ENCODE measurements at regions not wholly inside any gene's neighbourhood (a gene's known extent, or its start where the extent isn't known, plus 50 kb on each side); places are given as distances from the start of the nearest gene placed in this dataset.

DNA sequence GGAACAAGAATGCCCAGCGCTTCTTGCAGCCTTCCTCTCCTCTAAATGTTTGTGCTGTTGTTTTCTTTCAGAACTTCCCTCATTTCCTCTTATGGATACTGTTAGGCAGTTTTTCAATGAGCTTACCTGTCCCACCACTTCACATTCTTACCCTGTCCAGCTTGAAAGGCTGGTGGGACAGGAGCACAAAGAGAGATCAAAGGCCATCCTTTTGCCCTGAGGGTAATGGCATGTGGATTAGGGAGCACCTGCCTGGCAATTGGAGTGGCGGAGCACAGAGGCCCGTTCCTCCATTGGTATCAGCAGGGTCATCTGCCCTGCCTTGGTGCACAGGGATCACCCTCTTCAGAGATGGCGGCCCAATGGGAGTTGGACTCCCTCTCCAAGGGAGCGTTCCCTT, 170.1 kb upstream of the UBE3A start:
- Histone ChIP-seq H3K27me3 (ENCODE audit: control insufficient read depth in 5 of 5, insufficient read depth in 4 of 5, low read length in 5 of 5) (no peaks in the 10 kb centered on the region), H3K27ac (ENCODE audit: low read depth, low read length) (no peak overlapping the region), H3K4me3 (ENCODE audit: low read depth in 1 of 5, low read length in 5 of 5) (no peak overlapping the region), H3K4me1 (ENCODE audit: control insufficient read depth in 5 of 5, insufficient read depth in 5 of 5, low read length in 5 of 5) (peaks cover 0 to 5% (median 0%) of the 10 kb centered on the region in 5 donors), H3K9ac (ENCODE audit: low read length in 5 of 5) (no peak overlapping the region), H3K9me3 (ENCODE audit: control insufficient read depth in 5 of 5, low read length in 5 of 5) (peaks cover 0 to 3% (median 0%) of the 10 kb centered on the region in 5 donors), H3K36me3 (ENCODE audit: control insufficient read depth in 5 of 5, insufficient read depth in 5 of 5, low read length in 5 of 5) (no peaks in the 10 kb centered on the region)

DNA sequence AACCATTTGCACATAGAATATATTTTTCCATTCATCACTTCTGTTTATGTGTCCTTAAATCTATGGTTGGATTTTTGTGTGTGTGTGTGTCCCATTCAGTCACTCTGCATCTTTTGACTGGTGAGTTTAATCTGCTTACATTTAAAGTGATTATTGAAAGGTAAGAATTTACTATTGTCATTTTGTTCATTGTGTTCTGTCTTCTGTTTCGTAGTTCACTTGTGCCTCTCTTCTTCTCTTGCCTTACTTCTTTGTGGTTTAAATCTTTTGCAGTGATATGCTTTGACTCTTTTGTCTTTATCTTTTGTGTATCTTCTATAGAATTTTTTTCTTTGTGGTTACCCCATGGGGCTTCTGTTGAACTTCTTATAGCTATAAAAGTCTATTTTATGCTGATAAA, 166.3 kb upstream of the UBE3A start:
- Histone ChIP-seq H3K9ac (ENCODE audit: low read length in 5 of 5) (no peak overlapping the region), H3K4me3 (ENCODE audit: low read depth in 1 of 5, low read length in 5 of 5) (no peak overlapping the region), H3K9me3 (ENCODE audit: control insufficient read depth in 5 of 5, low read length in 5 of 5) (peaks cover 0 to 3% (median 0%) of the 10 kb centered on the region in 5 donors), H3K36me3 (ENCODE audit: control insufficient read depth in 5 of 5, insufficient read depth in 5 of 5, low read length in 5 of 5) (no peaks in the 10 kb centered on the region), H3K27me3 (ENCODE audit: control insufficient read depth in 5 of 5, insufficient read depth in 4 of 5, low read length in 5 of 5) (no peaks in the 10 kb centered on the region), H3K27ac (ENCODE audit: low read depth, low read length) (no peak overlapping the region), H3K4me1 (ENCODE audit: control insufficient read depth in 5 of 5, insufficient read depth in 5 of 5, low read length in 5 of 5) (no peaks in the 10 kb centered on the region)

DNA sequence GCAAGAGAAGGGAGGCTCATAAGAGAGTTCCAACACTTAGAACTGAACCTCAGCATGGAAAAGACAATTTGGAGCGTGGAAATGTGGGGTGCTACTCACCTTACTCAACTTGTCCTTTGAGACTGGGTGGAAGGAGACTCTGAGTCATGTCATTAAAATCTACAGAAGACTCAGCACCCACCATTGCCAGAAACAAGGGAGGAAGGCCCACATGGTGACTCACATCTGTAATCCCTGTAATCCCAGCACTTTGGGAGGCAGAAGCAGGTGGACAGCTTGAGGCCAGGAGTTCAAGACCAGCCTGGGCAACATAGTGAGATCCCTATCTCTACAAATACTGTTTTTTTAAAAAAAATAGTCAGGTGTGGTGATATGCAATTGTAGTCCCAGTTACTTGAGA, 161.9 kb upstream of the UBE3A start:
- H3K4me3 ChIP-seq (ENCODE audit: low read depth in 1 of 5, low read length in 5 of 5): no peak overlapping the region
- no peak overlapping the region for H3K9ac ChIP-seq (ENCODE audit: low read length in 5 of 5)
- no peaks in the 10 kb centered on the region for H3K27me3 ChIP-seq (ENCODE audit: control insufficient read depth in 5 of 5, insufficient read depth in 4 of 5, low read length in 5 of 5)
- H3K27ac ChIP-seq (ENCODE audit: low read depth, low read length): no peak overlapping the region
- peaks cover 0 to 12% (median 0%) of the 10 kb centered on the region in 5 donors for H3K9me3 ChIP-seq (ENCODE audit: control insufficient read depth in 5 of 5, low read length in 5 of 5)
- H3K4me1 ChIP-seq (ENCODE audit: control insufficient read depth in 5 of 5, insufficient read depth in 5 of 5, low read length in 5 of 5): peaks cover 0 to 6% (median 0%) of the 10 kb centered on the region in 5 donors
- H3K36me3 ChIP-seq (ENCODE audit: control insufficient read depth in 5 of 5, insufficient read depth in 5 of 5, low read length in 5 of 5): no peaks in the 10 kb centered on the region

DNA sequence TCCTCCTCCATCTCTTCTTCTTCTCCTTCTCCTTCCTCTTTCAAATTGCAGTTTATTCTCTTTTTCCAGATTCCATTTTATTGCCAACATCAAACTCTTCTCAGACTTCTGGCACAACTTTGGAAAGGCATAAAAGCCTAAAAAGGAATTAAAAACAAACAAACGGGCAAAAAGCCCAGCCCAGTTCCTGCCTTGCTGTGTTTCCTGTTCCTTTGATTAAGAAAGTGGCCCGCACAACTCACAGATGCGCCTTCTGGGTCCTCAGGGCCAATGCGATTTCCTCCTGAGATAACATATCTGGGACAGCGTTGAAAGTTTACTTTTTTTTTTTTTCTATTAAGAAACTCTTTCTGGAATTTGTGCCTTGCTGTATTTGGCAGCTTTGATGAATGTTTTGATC, 158.7 kb upstream of the UBE3A start:
- H3K4me3 ChIP-seq (ENCODE audit: low read depth in 1 of 5, low read length in 5 of 5): peak overlapping the region in 1 of 5 donors; percentile 19
- no peaks in the 10 kb centered on the region for H3K36me3 ChIP-seq (ENCODE audit: control insufficient read depth in 5 of 5, insufficient read depth in 5 of 5, low read length in 5 of 5)
- no peaks in the 10 kb centered on the region for H3K27me3 ChIP-seq (ENCODE audit: control insufficient read depth in 5 of 5, insufficient read depth in 4 of 5, low read length in 5 of 5)
- H3K4me1 ChIP-seq (ENCODE audit: control insufficient read depth in 5 of 5, insufficient read depth in 5 of 5, low read length in 5 of 5): peaks cover 0 to 6% (median 0%) of the 10 kb centered on the region in 5 donors
- H3K9me3 ChIP-seq (ENCODE audit: control insufficient read depth in 5 of 5, low read length in 5 of 5): peaks cover 0 to 19% (median 2%) of the 10 kb centered on the region in 5 donors
- H3K9ac ChIP-seq (ENCODE audit: low read length in 5 of 5): no peak overlapping the region
- no peak overlapping the region for H3K27ac ChIP-seq (ENCODE audit: low read depth, low read length)

DNA sequence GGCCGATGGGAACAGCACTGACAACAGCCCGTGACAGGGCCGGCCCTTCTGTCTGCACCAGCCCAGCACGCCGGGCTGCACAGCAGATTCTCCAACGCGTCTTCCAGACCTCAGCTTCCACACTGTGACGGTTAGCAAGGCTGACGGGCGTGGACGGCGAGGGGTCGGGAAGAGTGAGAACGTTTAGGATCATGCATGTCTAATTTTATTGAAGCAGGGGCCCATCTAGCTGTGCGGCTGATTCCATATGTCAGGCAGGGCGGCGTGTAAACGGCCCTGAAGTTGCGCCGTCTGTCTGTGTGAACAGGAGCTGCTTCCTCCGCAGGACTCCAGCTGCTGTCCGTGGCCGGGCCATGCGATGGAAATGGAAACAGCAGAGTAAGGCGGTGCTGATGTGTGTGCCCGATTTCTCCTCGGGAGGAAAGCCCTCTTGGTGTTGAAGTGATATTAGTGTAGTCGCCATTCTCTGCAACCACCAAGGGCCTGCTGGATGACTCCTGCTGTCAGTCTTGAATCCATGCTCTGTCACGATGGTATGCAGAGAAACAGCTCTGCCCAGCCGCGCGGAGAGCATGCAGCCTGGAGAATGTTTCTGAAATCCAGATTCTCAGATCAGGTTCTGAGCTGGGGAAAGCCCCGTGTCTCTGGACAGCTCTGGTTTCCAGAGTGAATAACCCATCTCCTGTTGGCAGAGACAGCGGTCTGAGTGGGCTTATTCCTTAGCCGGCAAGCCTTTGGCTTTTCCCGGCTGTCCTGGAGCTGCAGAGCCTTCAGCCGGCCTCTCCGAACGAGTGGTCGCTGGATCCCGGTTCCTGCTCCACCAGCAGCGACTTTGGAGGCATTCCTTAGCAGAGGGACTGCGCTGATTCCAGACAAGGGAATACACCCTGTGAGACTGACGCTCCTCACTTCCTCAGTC, 158.1 kb upstream of the UBE3A start:
- peak overlapping the region in 3 of 5 donors; percentile 3 to 19 (median 6) for H3K4me3 ChIP-seq (ENCODE audit: low read depth in 1 of 5, low read length in 5 of 5)

DNA sequence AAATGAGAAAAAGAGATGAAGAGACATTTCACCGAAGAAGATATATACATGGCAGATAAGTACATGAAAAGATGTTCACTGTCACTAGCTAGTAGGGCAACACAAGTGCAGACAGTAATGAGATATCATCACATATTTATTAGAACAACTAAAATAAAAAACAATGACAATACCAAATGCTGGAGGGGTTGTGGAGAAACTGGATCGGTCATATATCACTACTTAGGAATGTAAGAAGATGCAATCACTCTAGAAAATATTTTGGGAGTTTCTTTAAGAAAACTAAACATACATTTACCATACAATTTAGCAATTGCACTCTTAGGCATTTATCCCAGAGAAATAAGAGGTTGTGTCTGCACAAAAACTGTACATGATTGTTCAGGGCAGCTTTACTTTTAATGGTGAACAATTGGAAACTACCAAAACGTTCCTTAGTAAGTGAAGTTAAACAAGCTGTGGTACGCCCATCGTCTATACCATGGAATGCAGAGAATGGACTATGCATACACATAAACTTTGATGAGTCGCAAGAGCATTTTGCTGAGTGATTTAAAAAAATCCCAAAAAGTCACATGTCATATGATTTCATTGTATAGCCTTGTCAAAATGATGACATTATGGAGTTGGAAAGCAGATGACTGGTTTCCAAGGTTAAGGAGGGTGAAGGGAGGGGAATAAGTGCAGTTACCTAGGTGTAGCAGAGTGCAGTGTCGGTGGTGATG, 149.0 kb upstream of the UBE3A start:
- Histone ChIP-seq H3K27me3 (ENCODE audit: control insufficient read depth in 5 of 5, insufficient read depth in 4 of 5, low read length in 5 of 5) (no peaks in the 10 kb centered on the region), H3K36me3 (ENCODE audit: control insufficient read depth in 5 of 5, insufficient read depth in 5 of 5, low read length in 5 of 5) (no peaks in the 10 kb centered on the region), H3K9me3 (ENCODE audit: control insufficient read depth in 5 of 5, low read length in 5 of 5) (peaks cover 0 to 27% (median 6%) of the 10 kb centered on the region in 5 donors)

More for the DNA sequence above, 158.1 kb upstream of the UBE3A start:
- H3K9ac ChIP-seq (ENCODE audit: low read length in 5 of 5): no peak overlapping the region
- no peaks in the 10 kb centered on the region for H3K27me3 ChIP-seq (ENCODE audit: control insufficient read depth in 5 of 5, insufficient read depth in 4 of 5, low read length in 5 of 5)
- peaks cover 0 to 20% (median 2%) of the 10 kb centered on the region in 5 donors for H3K9me3 ChIP-seq (ENCODE audit: control insufficient read depth in 5 of 5, low read length in 5 of 5)
- H3K4me1 ChIP-seq (ENCODE audit: control insufficient read depth in 5 of 5, insufficient read depth in 5 of 5, low read length in 5 of 5): peaks cover 0 to 6% (median 0%) of the 10 kb centered on the region in 5 donors
- H3K36me3 ChIP-seq (ENCODE audit: control insufficient read depth in 5 of 5, insufficient read depth in 5 of 5, low read length in 5 of 5): no peaks in the 10 kb centered on the region
- H3K27ac ChIP-seq (ENCODE audit: low read depth, low read length): no peak overlapping the region

DNA sequence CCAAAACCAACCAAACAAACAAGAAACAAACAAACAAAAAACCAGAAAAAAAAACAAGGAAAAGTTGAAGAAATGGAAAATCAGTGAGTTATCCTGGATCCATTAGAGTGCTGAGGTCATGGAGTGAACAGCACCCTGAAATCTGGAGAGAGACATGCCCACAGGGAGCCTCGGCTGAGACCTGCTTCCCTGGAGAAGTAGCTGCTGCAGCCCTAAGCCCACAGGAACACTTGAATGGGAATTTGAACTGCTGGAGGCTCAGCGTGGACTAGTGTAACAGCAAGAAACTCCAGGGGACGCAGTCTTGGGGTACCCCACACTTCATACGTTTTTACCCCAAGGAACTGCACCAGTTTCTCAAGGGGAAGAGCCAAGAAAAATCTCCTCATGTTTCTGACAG, 144.1 kb upstream of the UBE3A start:
- Histone ChIP-seq H3K4me3 (ENCODE audit: low read depth in 1 of 5, low read length in 5 of 5) (no peak overlapping the region), H3K9me3 (ENCODE audit: control insufficient read depth in 5 of 5, low read length in 5 of 5) (peaks cover 0 to 27% (median 2%) of the 10 kb centered on the region in 5 donors), H3K36me3 (ENCODE audit: control insufficient read depth in 5 of 5, insufficient read depth in 5 of 5, low read length in 5 of 5) (no peaks in the 10 kb centered on the region), H3K9ac (ENCODE audit: low read length in 5 of 5) (no peak overlapping the region), H3K4me1 (ENCODE audit: control insufficient read depth in 5 of 5, insufficient read depth in 5 of 5, low read length in 5 of 5) (peaks cover 0 to 8% (median 2%) of the 10 kb centered on the region in 5 donors), H3K27me3 (ENCODE audit: control insufficient read depth in 5 of 5, insufficient read depth in 4 of 5, low read length in 5 of 5) (no peaks in the 10 kb centered on the region), H3K27ac (ENCODE audit: low read depth, low read length) (no peak overlapping the region)

More for the DNA sequence above, 149.0 kb upstream of the UBE3A start:
- H3K4me3 ChIP-seq (ENCODE audit: low read depth in 1 of 5, low read length in 5 of 5): no peak overlapping the region
- no peaks in the 10 kb centered on the region for H3K4me1 ChIP-seq (ENCODE audit: control insufficient read depth in 5 of 5, insufficient read depth in 5 of 5, low read length in 5 of 5)
- no peak overlapping the region for H3K27ac ChIP-seq (ENCODE audit: low read depth, low read length)
- H3K9ac ChIP-seq (ENCODE audit: low read length in 5 of 5): no peak overlapping the region

DNA sequence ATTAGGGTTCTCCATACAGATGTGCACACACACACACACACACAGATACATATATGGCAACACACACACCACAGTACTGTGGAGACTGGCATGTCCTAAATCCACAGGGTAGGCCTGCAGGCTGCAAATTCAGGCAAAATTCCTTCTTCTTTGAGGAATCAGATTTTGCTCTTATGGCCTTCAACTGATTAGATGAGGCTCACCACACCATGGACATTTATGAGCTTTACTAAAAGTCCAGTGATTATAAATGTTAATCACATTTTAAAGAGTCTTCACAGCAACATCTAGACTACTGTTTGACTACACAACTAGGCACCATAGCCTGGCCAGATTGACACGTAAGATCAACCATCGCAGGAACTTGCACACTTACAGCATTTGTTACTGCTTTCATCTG, 140.3 kb upstream of the UBE3A start:
- Histone ChIP-seq H3K36me3 (ENCODE audit: control insufficient read depth in 5 of 5, insufficient read depth in 5 of 5, low read length in 5 of 5) (no peaks in the 10 kb centered on the region), H3K27me3 (ENCODE audit: control insufficient read depth in 5 of 5, insufficient read depth in 4 of 5, low read length in 5 of 5) (no peaks in the 10 kb centered on the region), H3K4me1 (ENCODE audit: control insufficient read depth in 5 of 5, insufficient read depth in 5 of 5, low read length in 5 of 5) (peaks cover 0 to 9% (median 2%) of the 10 kb centered on the region in 5 donors), H3K4me3 (ENCODE audit: low read depth in 1 of 5, low read length in 5 of 5) (no peak overlapping the region), H3K9me3 (ENCODE audit: control insufficient read depth in 5 of 5, low read length in 5 of 5) (peaks cover 0 to 14% (median 0%) of the 10 kb centered on the region in 5 donors), H3K9ac (ENCODE audit: low read length in 5 of 5) (no peak overlapping the region), H3K27ac (ENCODE audit: low read depth, low read length) (no peak overlapping the region)

DNA sequence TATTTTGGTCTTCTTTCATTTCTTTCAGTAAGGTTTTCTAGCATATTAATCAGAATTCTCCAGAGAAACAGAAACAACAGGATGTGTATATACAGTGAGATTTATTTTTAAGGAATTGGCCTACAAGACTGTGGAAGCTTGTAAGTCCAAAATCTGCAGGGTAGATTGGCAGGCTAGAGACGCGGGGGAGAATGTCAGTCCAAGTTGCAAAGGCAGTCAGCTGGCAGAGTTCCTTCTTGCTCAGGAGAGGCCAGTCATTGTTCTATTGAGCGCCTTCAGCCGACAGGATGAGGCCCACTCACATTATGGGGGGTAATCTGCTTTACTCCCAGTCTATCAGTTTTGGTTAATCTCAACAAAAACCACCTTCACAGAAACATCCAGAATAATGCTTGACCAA, 133.4 kb upstream of the UBE3A start:
- H3K4me1 ChIP-seq (ENCODE audit: control insufficient read depth in 5 of 5, insufficient read depth in 5 of 5, low read length in 5 of 5): peaks cover 0 to 28% (median 13%) of the 10 kb centered on the region in 5 donors
- no peak overlapping the region for H3K9ac ChIP-seq (ENCODE audit: low read length in 5 of 5)
- H3K36me3 ChIP-seq (ENCODE audit: control insufficient read depth in 5 of 5, insufficient read depth in 5 of 5, low read length in 5 of 5): no peaks in the 10 kb centered on the region
- no peak overlapping the region for H3K4me3 ChIP-seq (ENCODE audit: low read depth in 1 of 5, low read length in 5 of 5)
- H3K27me3 ChIP-seq (ENCODE audit: control insufficient read depth in 5 of 5, insufficient read depth in 4 of 5, low read length in 5 of 5): no peaks in the 10 kb centered on the region
- peaks cover 0 to 6% (median 0%) of the 10 kb centered on the region in 5 donors for H3K9me3 ChIP-seq (ENCODE audit: control insufficient read depth in 5 of 5, low read length in 5 of 5)
- no peak overlapping the region for H3K27ac ChIP-seq (ENCODE audit: low read depth, low read length)

DNA sequence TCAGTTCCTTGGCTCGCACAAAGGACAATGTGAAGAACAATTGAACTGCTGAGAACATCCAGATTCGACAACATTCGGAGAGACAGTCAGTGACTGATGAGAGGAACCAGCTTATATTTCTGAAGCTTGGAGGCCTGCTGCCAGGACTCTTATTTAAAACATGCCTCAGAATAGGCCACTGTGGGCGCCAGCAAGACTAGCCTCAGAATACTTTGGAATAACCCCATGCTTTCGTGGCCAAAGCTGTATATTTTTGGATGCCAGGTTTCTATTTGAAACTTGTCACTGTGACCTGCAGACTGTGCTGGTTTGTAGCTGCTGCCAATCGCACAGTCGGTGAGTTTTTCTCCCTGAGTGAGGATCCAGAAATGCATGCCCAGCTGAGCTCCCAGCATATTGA, 129.9 kb upstream of the UBE3A start:
- peaks cover 0 to 5% (median 0%) of the 10 kb centered on the region in 5 donors for H3K9me3 ChIP-seq (ENCODE audit: control insufficient read depth in 5 of 5, low read length in 5 of 5)
- H3K27me3 ChIP-seq (ENCODE audit: control insufficient read depth in 5 of 5, insufficient read depth in 4 of 5, low read length in 5 of 5): no peaks in the 10 kb centered on the region
- H3K4me3 ChIP-seq (ENCODE audit: low read depth in 1 of 5, low read length in 5 of 5): no peak overlapping the region
- H3K9ac ChIP-seq (ENCODE audit: low read length in 5 of 5): no peak overlapping the region
- H3K27ac ChIP-seq (ENCODE audit: low read depth, low read length): no peak overlapping the region
- H3K36me3 ChIP-seq (ENCODE audit: control insufficient read depth in 5 of 5, insufficient read depth in 5 of 5, low read length in 5 of 5): no peaks in the 10 kb centered on the region
- H3K4me1 ChIP-seq (ENCODE audit: control insufficient read depth in 5 of 5, insufficient read depth in 5 of 5, low read length in 5 of 5): peaks cover 0 to 38% (median 24%) of the 10 kb centered on the region in 5 donors
